ENCODE measurements at regions not wholly inside any gene's neighbourhood (a gene's known extent, or its start where the extent isn't known, plus 50 kb on each side); places are given as distances from the start of the nearest gene placed in this dataset.

GRCh38 chr20:63090682-63091571 lies 84.2 kb upstream of the BHLHE23 start:
- no peak for ATAC-seq
- no peak for TF ChIP-seq ZFP30 (CRISPR knock-in tag; IDR thresholded peaks at IDR 0.05)
- no peak for TF ChIP-seq TOX (CRISPR knock-in tag; IDR thresholded peaks at IDR 0.05; ENCODE audit: borderline replicate concordance)
- TF ChIP-seq ESRRG (CRISPR knock-in tag; IDR thresholded peaks at IDR 0.05) = no peak
- no peak for TF ChIP-seq ARNTL (CRISPR knock-in tag; IDR thresholded peaks at IDR 0.05; ENCODE audit: borderline replicate concordance, low read depth)
- TF ChIP-seq BACH2 (CRISPR knock-in tag; IDR thresholded peaks at IDR 0.05; ENCODE audit: borderline replicate concordance) = no peak
- TF ChIP-seq RARB (CRISPR knock-in tag; IDR thresholded peaks at IDR 0.05) = no peak

- TF ChIP-seq BACH2 (CRISPR knock-in tag; IDR thresholded peaks at IDR 0.05; ENCODE audit: borderline replicate concordance) = no peak
- TF ChIP-seq CSRNP3 (CRISPR knock-in tag; IDR thresholded peaks at IDR 0.05) = no peak
- TF ChIP-seq ZFP30 (CRISPR knock-in tag; IDR thresholded peaks at IDR 0.05) = no peak
- TF ChIP-seq TOX (CRISPR knock-in tag; IDR thresholded peaks at IDR 0.05; ENCODE audit: borderline replicate concordance) = no peak
- TF ChIP-seq PPARA (CRISPR knock-in tag; IDR thresholded peaks at IDR 0.05; ENCODE audit: borderline replicate concordance) = no peak
- no peak for TF ChIP-seq CREB5 (CRISPR knock-in tag; IDR thresholded peaks at IDR 0.05; ENCODE audit: low read depth)
- TF ChIP-seq TSHZ2 (CRISPR knock-in tag; IDR thresholded peaks at IDR 0.05) = no peak
- TF ChIP-seq TCF4 (CRISPR knock-in tag; IDR thresholded peaks at IDR 0.05; ENCODE audit: borderline replicate concordance) = no peak
- no peak for TF ChIP-seq RARB (CRISPR knock-in tag; IDR thresholded peaks at IDR 0.05)
- TF ChIP-seq GLIS3 (CRISPR knock-in tag; IDR thresholded peaks at IDR 0.05) = no peak
- TF ChIP-seq ZNF70 (CRISPR knock-in tag; IDR thresholded peaks at IDR 0.05) = no peak
- no peak for ATAC-seq
Measured at GRCh38 chr20:63090052-63090451, 83.3 kb upstream of the BHLHE23 start.

GRCh38 chr20:63089051-63089907 lies 82.5 kb upstream of the BHLHE23 start:
- no peak for ATAC-seq
- TF ChIP-seq ZFP30 (CRISPR knock-in tag; IDR thresholded peaks at IDR 0.05) (no peak), CSRNP3 (CRISPR knock-in tag; IDR thresholded peaks at IDR 0.05) (no peak), ESRRG (CRISPR knock-in tag; IDR thresholded peaks at IDR 0.05) (no peak), ZFP3 (CRISPR knock-in tag; IDR thresholded peaks at IDR 0.05) (no peak), RARB (CRISPR knock-in tag; IDR thresholded peaks at IDR 0.05) (no peak), SNAI2 (CRISPR knock-in tag; IDR thresholded peaks at IDR 0.05) (no peak), PPARA (CRISPR knock-in tag; IDR thresholded peaks at IDR 0.05; ENCODE audit: borderline replicate concordance) (no peak), TCF4 (CRISPR knock-in tag; IDR thresholded peaks at IDR 0.05; ENCODE audit: borderline replicate concordance) (no peak), ISL1 (CRISPR knock-in tag; IDR thresholded peaks at IDR 0.05) (no peak), ARNTL (CRISPR knock-in tag; IDR thresholded peaks at IDR 0.05; ENCODE audit: borderline replicate concordance, low read depth) (no peak), GLIS3 (CRISPR knock-in tag; IDR thresholded peaks at IDR 0.05) (no peak), CSDC2 (CRISPR knock-in tag; IDR thresholded peaks at IDR 0.05) (no peak), OSR1 (CRISPR knock-in tag; IDR thresholded peaks at IDR 0.05) (no peak), TOX (CRISPR knock-in tag; IDR thresholded peaks at IDR 0.05; ENCODE audit: borderline replicate concordance) (no peak), ZNF70 (CRISPR knock-in tag; IDR thresholded peaks at IDR 0.05) (no peak), PATZ1 (CRISPR knock-in tag; IDR thresholded peaks at IDR 0.05; ENCODE audit: borderline replicate concordance) (no peak), ZC3H10 (CRISPR knock-in tag; IDR thresholded peaks at IDR 0.05) (no peak), TSHZ2 (CRISPR knock-in tag; IDR thresholded peaks at IDR 0.05) (no peak)

All from SK-N-SH treated with all-trans-retinoic acid at 6 μM for 48 hours (cell line).